Astrocyte of the spinal cord (primary cell): ENCODE measurements at regions not wholly inside any gene's neighbourhood (a gene's known extent, or its start where the extent isn't known, plus 50 kb on each side); places are given as distances from the start of the nearest gene placed in this dataset.
"Not testable (repeated sequence)": the region's sequence is repeated elsewhere in the genome, so short reads cannot be mapped to it uniquely, and the experiment has no call there.

ENCODE experiments used
- DNase-seq: peaks from one replicate; pipeline ENCODE4 v3.0.0; 2011; ENCODE audit warnings: low read depth, low spot score
- H3K4me3 ChIP-seq: 2 replicates; pipeline ENCODE4 v1.5.1; 2011; ENCODE audit warnings: low read depth, mild to moderate bottlenecking, low read length, moderate library complexity
- in situ Hi-C: cut with HindIII; loops from 2 replicates; pipeline ENCODE4 v1.10.0; 2017; ENCODE audit warnings: low sequenced_read_pairs
- TF ChIP-seq, protein P1 (sequence below): IDR thresholded peaks from 2 replicates; pipeline ENCODE4 v1.5.1; 2012; ENCODE audit warnings: low read depth, mild to moderate bottlenecking, low read length, inconsistent platforms

DNA sequence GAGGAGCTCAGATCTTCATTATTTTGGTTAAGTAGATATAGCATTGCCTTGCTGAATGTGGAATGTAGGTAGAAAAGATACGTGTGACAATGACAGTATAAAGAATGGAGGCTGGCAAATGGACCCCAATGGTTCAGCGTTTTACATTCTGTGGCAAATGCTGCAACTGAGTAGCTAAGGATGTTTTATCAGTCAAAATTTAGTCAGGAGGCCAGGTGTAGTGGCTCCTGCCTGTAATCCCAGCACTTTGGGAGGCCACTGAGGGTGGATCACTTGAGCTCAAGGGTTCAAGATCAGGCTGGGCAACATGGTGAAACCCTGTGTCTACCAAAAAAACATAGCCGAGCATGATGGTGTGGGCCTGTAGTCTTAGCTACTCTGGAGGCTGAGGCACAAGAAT lies 120.5 kb upstream of the GHITM start:
- TF ChIP-seq, protein P1, sequence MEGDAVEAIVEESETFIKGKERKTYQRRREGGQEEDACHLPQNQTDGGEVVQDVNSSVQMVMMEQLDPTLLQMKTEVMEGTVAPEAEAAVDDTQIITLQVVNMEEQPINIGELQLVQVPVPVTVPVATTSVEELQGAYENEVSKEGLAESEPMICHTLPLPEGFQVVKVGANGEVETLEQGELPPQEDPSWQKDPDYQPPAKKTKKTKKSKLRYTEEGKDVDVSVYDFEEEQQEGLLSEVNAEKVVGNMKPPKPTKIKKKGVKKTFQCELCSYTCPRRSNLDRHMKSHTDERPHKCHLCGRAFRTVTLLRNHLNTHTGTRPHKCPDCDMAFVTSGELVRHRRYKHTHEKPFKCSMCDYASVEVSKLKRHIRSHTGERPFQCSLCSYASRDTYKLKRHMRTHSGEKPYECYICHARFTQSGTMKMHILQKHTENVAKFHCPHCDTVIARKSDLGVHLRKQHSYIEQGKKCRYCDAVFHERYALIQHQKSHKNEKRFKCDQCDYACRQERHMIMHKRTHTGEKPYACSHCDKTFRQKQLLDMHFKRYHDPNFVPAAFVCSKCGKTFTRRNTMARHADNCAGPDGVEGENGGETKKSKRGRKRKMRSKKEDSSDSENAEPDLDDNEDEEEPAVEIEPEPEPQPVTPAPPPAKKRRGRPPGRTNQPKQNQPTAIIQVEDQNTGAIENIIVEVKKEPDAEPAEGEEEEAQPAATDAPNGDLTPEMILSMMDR = no peak
- in situ Hi-C loops = no loop called here
- no peak for DNase-seq
- no peak overlapping the region for H3K4me3 ChIP-seq

DNA sequence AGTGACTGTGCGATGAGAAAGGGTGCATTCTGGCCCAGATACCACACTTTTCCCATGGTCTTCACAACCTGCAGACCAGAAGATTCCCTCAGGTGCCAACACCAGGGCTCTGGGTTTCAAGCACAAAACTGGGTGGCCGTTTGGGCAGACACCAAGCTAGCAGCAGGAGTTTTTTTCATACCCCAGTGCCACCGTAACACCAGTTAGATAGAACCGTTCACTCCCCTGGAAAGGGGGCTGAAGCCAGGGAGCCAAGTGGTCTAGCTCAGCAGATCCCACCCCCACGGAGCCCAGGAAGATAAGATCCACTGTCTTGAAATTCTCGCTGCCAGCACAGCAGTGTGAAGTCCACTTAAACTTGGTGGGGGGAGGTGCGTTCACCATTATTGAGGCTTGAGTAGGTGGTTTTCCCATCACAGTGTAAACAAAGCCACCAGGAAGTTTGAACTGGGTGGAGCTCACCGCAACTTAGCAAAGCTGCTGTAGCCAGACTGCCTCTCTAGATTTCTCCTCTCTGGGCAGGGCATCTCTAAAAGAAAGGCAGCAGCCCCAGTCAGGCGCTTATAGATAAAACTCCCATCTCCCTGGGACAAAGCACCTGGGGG lies 119.4 kb upstream of the GHITM start:
- DNase-seq, H3K4me3 ChIP-seq, in situ Hi-C loops: not testable (repeated sequence)

DNA sequence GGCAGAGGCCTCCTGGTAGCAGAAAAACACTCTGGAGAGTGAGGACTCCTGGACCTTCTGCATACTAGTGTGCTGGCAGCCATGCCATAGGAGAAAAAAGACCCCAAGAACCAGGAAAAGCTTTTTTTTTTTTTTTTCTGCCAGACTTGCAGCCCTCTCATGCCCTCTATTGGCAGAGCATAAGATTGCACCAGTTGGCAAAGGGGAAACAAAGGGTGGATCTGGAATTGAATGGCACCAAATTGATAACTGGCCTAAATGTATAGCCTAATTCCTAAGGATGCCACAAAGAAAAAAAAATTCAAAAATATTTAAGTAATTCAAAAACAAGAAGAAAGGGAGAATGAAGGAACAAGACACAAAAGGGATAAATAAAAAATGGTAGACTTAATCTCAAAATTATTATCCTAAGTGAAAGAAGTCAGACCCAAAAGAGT lies 112.5 kb upstream of the GHITM start:
- TF ChIP-seq, protein P1 = peak; percentile 56
- no peak overlapping the region for H3K4me3 ChIP-seq
- no peak for DNase-seq
- in situ Hi-C loops = no loop called here

DNA sequence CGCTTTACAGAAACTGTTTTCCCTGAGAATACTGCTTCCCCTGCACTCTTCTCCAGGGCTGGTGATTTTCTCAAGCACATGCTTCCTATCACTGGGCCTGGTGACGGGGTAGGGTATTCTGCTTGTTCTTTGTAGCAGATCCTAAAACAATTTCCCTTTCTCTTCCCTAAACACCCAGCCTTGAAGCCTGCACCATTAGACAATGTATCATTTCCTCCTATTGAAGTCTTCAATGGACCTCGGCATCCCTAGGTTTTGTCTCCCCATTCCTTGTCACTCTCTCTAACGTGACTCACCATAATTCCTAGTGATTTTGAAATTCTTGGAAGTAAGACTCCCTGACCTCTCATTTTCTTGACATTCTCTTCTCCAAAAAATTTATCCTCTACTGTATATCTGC lies 109.5 kb upstream of the GHITM start:
- TF ChIP-seq, protein P1 = no peak
- in situ Hi-C loops = no loop called here
- no peak overlapping the region for H3K4me3 ChIP-seq
- no peak for DNase-seq

DNA sequence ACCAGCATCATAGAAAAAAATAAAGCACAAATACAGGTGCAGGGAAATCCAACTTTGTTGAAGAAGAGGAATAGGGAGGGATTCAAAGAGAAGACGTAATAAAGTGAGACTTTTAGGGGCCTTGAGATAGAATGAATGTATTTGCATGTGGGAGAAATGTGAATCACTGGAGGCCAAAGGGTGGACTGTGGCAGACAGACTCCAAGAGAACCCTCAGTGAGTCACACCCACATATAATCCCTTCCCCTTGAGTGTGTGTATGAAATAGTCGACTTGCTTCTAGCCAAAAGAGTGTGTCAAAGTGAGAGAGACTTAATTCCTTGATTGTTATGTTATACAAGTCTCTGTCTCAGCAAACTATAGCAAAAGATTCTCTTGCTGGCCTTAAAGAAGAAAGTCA lies 101.3 kb upstream of the GHITM start:
- in situ Hi-C loops = no loop called here
- H3K4me3 ChIP-seq = no peak overlapping the region
- no peak for DNase-seq
- TF ChIP-seq, protein P1 = no peak

DNA sequence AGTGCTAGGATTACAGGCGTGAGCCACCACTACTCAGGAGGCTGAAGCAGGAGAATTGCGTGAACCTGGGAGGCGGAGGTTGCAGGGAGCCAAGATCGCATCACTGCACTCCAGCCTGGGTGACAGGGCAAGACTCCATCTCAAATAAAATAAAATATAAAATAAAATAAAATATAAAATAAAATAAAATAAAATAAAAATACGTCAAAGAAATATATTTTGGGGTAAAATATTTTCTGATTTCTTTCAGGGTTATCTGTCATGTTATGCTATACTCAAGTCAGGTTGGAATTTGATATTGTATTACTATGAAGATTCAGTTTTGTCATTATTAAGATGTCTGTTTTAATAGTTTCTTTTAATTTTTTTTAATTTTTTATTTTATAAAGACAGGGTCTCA lies 99.4 kb upstream of the GHITM start:
- in situ Hi-C loops = no loop called here
- DNase-seq = no peak
- no peak overlapping the region for H3K4me3 ChIP-seq
- TF ChIP-seq, protein P1 = no peak

DNA sequence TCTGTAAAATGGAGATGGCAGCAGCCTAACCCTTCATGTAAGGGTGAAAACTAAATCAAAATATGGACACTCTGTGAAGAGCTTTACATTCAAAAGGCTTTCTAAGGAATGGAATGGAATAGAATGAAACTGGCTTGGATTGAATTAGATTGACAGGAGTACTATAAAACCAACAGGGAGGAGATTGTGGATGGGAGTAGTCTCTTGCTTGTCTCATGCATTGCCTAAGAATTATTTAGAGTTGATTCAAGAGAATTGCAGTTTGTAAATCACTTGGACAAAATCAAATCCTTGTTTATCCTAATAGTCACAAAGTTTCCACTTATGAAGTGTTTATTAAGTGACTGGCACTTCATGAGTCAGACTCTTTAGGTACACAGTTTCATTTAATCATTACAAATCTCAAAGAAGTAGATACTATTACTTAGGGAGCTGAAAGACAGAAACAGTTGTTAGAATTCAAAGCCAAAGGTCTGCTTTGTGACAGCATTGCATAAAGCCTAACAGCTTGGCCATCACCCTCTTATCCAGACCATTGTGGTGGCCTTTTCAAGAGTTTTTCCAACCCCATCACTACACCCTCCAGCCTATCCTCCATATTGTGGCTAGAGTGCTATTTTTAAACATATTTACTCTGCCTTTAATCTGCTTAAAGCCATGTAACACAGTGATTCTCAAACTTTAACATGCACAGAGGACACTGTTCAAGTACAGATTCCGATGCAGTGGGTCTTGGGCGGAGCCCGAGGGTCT lies 91.9 kb upstream of the GHITM start:
- DNase-seq = no peak
- TF ChIP-seq, protein P1 = no peak
- in situ Hi-C loops = no loop called here
- H3K4me3 ChIP-seq = no peak overlapping the region
